CD14-positive monocyte (primary cell): ENCODE measurements at regions not wholly inside any gene's neighbourhood (a gene's known extent, or its start where the extent isn't known, plus 50 kb on each side); places are given as distances from the start of the nearest gene placed in this dataset.

Experiments used
- DNase-seq, 3 donors: peaks; one replicate each; pipeline ENCODE4 v3.0.0-alpha.2; 2011 to 2022
- H2AFZ ChIP-seq: 2 replicates; pipeline ENCODE4 v1.6.0; 2012; ENCODE audit warnings: mild to moderate bottlenecking, low read depth, low read length, inconsistent platforms; ENCODE audit not compliant: insufficient read depth, poor library complexity, severe bottlenecking
- H3K27ac ChIP-seq, 2 donors: 1 replicate in 1 of 2; 2 replicates in 1 of 2; pipeline ENCODE4 v1.5.1; 2012 to 2013; ENCODE audit warnings: low read length in 2 of 2, control low read depth in 1 of 2, inconsistent platforms in 1 of 2, low read depth in 1 of 2, mild to moderate bottlenecking in 1 of 2
- H3K27me3 ChIP-seq, 2 donors: one replicate each; pipeline versions ENCODE4 v1.6.0 to v1.6.1; 2011 to 2013; ENCODE audit warnings: low read length in 2 of 2; ENCODE audit not compliant: control insufficient read depth in 2 of 2, insufficient read depth in 2 of 2
- H3K36me3 ChIP-seq, 2 donors: replicated peaks in 1 of 2; 1 replicate in 1 of 2; 2 replicates in 1 of 2; pipeline versions ENCODE4 v1.5.1 to v1.6.1; 2012 to 2013; ENCODE audit warnings: low read length in 2 of 2, control low read depth in 1 of 2, inconsistent platforms in 1 of 2, mild to moderate bottlenecking in 1 of 2; ENCODE audit not compliant: insufficient read depth in 2 of 2, control insufficient read depth in 1 of 2
- H3K4me1 ChIP-seq, 2 donors: 1 replicate in 1 of 2; 2 replicates in 1 of 2; pipeline versions ENCODE4 v1.5.1 to v1.6.1; 2012 to 2013; ENCODE audit warnings: low read length in 2 of 2, control low read depth in 1 of 2, inconsistent platforms in 1 of 2, mild to moderate bottlenecking in 1 of 2, moderate library complexity in 1 of 2; ENCODE audit not compliant: insufficient read depth in 2 of 2, control insufficient read depth in 1 of 2
- H3K4me2 ChIP-seq: replicated peaks from 2 replicates; pipeline ENCODE3; 2012; ENCODE audit warnings: low read length, moderate library complexity, mild to moderate bottlenecking; ENCODE audit not compliant: poor library complexity, severe bottlenecking; ENCODE audit errors: extremely low read depth
- H3K4me3 ChIP-seq, 3 experiments: fragments of 200-600 bp in 1 of 3; sonication (generic) in 1 of 3; replicated peaks in 1 of 3; 1 replicate in 2 of 3; 2 replicates in 1 of 3; pipeline ENCODE4 v1.5.1; 2011 to 2013; ENCODE audit warnings: low read length in 3 of 3, mild to moderate bottlenecking in 3 of 3, control low read depth in 2 of 3, low read depth in 2 of 3, inconsistent platforms in 1 of 3, moderate library complexity in 1 of 3
- H3K79me2 ChIP-seq: 2 replicates; pipeline ENCODE4 v1.6.0; 2012; ENCODE audit warnings: mild to moderate bottlenecking, control low read depth, inconsistent platforms, low read length, moderate library complexity; ENCODE audit not compliant: insufficient read depth
- H3K9ac ChIP-seq: 2 replicates; pipeline ENCODE4 v1.6.0; 2017; ENCODE audit warnings: low read length, mild to moderate bottlenecking; ENCODE audit not compliant: insufficient read depth, poor library complexity, severe bottlenecking
- H3K9me3 ChIP-seq, 2 donors: replicated peaks in 1 of 2; 1 replicate in 1 of 2; 2 replicates in 1 of 2; pipeline versions ENCODE4 v1.5.1 to v1.6.1; 2012 to 2013; ENCODE audit warnings: low read length in 2 of 2, control low read depth in 1 of 2; ENCODE audit not compliant: control insufficient read depth in 1 of 2, insufficient read depth in 1 of 2
- H4K20me1 ChIP-seq: 2 replicates; pipeline ENCODE4 v1.6.0; 2012; ENCODE audit warnings: mild to moderate bottlenecking, low read length, control low read depth, moderate library complexity; ENCODE audit not compliant: insufficient read depth
- H3K27ac Mint-ChIP-seq, 7 donors: one replicate each; pipeline ENCODE4 v1.8.0; 2020; ENCODE audit warnings: mild to moderate bottlenecking in 7 of 7, mixed read lengths in 7 of 7, moderate library complexity in 6 of 7, inconsistent platforms in 2 of 7
- H3K27me3 Mint-ChIP-seq, 3 donors: one replicate each; pipeline ENCODE4 v1.8.0; 2021 to 2022; ENCODE audit warnings: low read depth in 3 of 3, mild to moderate bottlenecking in 3 of 3, mixed read lengths in 3 of 3, moderate library complexity in 3 of 3, inconsistent platforms in 1 of 3
- H3K36me3 Mint-ChIP-seq, 2 donors: one replicate each; pipeline ENCODE4 v1.8.0; 2020; ENCODE audit warnings: mixed read lengths in 2 of 2, inconsistent platforms in 1 of 2, mild to moderate bottlenecking in 1 of 2
- H3K4me1 Mint-ChIP-seq: one replicate; pipeline ENCODE4 v1.8.0; 2020; ENCODE audit warnings: mild to moderate bottlenecking, mixed read lengths
- H3K4me3 Mint-ChIP-seq, 2 donors: one replicate each; pipeline ENCODE4 v1.8.0; 2020; ENCODE audit warnings: mild to moderate bottlenecking in 2 of 2, mixed read lengths in 2 of 2, moderate library complexity in 1 of 2
- H3K9me3 Mint-ChIP-seq, 7 donors: one replicate each; pipeline ENCODE4 v1.8.0; 2020 to 2022; ENCODE audit warnings: mixed read lengths in 7 of 7, mild to moderate bottlenecking in 6 of 7, moderate library complexity in 6 of 7, inconsistent platforms in 2 of 7
- WGBS: methylation state at CpG from one replicate; pipeline ENCODE4 v1.1.5; 2013; ENCODE audit warnings: missing lambda C conversion rate; ENCODE audit not compliant: insufficient coverage; 5-methylcytosine and 5-hydroxymethylcytosine counted together
- intact Hi-C, 2 donors: fragments of 100-400 bp; cut with micrococcal nuclease; formaldehyde crosslinking; loops; one replicate each; pipeline versions ENCODE4 v1.15.0 to v1.15.1; 2023
- TF ChIP-seq, protein P1 (sequence below): fragments of 200-600 bp; IDR thresholded peaks from one replicate; pipeline ENCODE4 v1.8.0; 2022; ENCODE audit warnings: antibody characterized with exemption, mild to moderate bottlenecking

GRCh38 chr1:188355847-188356246 is 1527.1 kb downstream of the PLA2G4A start:
- intact Hi-C loops: no loop called here
- no peak for DNase-seq

DNA sequence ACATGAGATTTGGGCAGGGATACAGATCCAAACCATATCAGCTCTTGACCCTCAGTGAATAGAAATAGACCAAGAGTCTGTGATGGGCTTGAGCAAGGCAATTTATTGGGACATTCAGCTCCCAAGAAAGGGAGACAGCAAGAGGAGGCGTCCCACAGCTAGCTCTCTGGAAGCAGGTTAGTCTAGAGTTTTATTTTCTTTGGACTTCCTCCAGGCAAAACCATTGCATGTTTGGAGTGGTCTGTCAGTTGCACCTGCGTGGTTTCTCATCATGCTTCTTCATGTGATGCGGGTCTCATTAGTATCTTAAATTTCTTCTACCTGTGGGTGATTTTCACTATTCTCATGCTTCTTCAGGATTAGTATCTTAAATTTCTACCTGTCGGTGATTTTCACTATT is 1530.6 kb downstream of the PLA2G4A start:
- no peak for DNase-seq
- Histone ChIP-seq H3K27ac (no peak overlapping the region), H3K9ac (no peak overlapping the region), H3K4me1 (no peaks in the 10 kb centered on the region), H3K27me3 (no peaks in the 10 kb centered on the region), H2AFZ (no peak overlapping the region), H3K4me2 (no peak overlapping the region), H4K20me1 (no peaks in the 10 kb centered on the region), H3K36me3 (no peaks in the 10 kb centered on the region), H3K79me2 (no peaks in the 10 kb centered on the region), H3K4me3 (no peak overlapping the region), H3K9me3 (peaks cover 34 to 35% of the 10 kb centered on the region in 2 donors)
- WGBS: no CpG with 5 or more reads among the region's 4 CpGs
- Mint-ChIP-seq H3K9me3 (peaks cover 4 to 37% (median 17%) of the 10 kb centered on the region in 7 donors), H3K27ac (no peak overlapping the region), H3K4me3 (no peak overlapping the region), H3K27me3 (no peaks in the 10 kb centered on the region), H3K36me3 (no peaks in the 10 kb centered on the region), H3K4me1 (no peaks in the 10 kb centered on the region)
- intact Hi-C loops: no loop called here
- TF ChIP-seq, protein P1, sequence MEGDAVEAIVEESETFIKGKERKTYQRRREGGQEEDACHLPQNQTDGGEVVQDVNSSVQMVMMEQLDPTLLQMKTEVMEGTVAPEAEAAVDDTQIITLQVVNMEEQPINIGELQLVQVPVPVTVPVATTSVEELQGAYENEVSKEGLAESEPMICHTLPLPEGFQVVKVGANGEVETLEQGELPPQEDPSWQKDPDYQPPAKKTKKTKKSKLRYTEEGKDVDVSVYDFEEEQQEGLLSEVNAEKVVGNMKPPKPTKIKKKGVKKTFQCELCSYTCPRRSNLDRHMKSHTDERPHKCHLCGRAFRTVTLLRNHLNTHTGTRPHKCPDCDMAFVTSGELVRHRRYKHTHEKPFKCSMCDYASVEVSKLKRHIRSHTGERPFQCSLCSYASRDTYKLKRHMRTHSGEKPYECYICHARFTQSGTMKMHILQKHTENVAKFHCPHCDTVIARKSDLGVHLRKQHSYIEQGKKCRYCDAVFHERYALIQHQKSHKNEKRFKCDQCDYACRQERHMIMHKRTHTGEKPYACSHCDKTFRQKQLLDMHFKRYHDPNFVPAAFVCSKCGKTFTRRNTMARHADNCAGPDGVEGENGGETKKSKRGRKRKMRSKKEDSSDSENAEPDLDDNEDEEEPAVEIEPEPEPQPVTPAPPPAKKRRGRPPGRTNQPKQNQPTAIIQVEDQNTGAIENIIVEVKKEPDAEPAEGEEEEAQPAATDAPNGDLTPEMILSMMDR: no peak

More at GRCh38 chr1:188355847-188356246, 1527.1 kb downstream of the PLA2G4A start:
- no peak overlapping the region for H3K4me3 ChIP-seq
- no peaks in the 10 kb centered on the region for H4K20me1 ChIP-seq
- no peak overlapping the region for H3K4me2 ChIP-seq
- Mint-ChIP-seq H3K9me3 (peaks cover 5 to 39% (median 17%) of the 10 kb centered on the region in 7 donors), H3K4me1 (no peaks in the 10 kb centered on the region), H3K4me3 (no peak overlapping the region), H3K36me3 (no peaks in the 10 kb centered on the region), H3K27ac (no peak overlapping the region), H3K27me3 (no peaks in the 10 kb centered on the region)
- no peak overlapping the region for H2AFZ ChIP-seq
- H3K27me3 ChIP-seq: no peaks in the 10 kb centered on the region
- no peaks in the 10 kb centered on the region for H3K36me3 ChIP-seq
- 90% methylated on average over 5 of the region's 5 CpGs for WGBS
- TF ChIP-seq, protein P1: no peak
- no peaks in the 10 kb centered on the region for H3K4me1 ChIP-seq
- no peak overlapping the region for H3K27ac ChIP-seq
- H3K79me2 ChIP-seq: no peaks in the 10 kb centered on the region
- H3K9me3 ChIP-seq: peaks cover 34 to 35% of the 10 kb centered on the region in 2 donors
- H3K9ac ChIP-seq: no peak overlapping the region
